ENCODE measurements at regions not wholly inside any gene's neighbourhood (a gene's known extent, or its start where the extent isn't known, plus 50 kb on each side); places are given as distances from the start of the nearest gene placed in this dataset.

DNA sequence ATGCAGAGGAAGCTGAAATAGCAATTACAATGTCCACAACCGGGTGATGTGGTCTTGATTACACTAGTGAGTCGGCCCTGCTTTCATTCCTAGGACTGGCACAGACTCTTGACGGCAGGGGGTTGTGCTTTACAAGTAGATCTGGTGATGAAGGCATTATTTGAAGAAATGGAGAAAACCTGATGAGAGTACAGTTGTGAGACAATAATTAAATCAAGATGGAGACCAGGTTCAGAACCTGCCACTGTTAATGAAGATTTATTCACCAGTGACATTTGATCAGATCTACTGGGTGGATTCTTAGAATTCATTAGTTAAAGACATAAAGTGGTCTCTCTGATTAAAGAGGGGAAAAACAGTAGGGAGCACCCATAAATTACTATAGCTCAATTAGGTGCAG, 747.2 kb downstream of the STPG2 start:
- TF ChIP-seq, protein P1, sequence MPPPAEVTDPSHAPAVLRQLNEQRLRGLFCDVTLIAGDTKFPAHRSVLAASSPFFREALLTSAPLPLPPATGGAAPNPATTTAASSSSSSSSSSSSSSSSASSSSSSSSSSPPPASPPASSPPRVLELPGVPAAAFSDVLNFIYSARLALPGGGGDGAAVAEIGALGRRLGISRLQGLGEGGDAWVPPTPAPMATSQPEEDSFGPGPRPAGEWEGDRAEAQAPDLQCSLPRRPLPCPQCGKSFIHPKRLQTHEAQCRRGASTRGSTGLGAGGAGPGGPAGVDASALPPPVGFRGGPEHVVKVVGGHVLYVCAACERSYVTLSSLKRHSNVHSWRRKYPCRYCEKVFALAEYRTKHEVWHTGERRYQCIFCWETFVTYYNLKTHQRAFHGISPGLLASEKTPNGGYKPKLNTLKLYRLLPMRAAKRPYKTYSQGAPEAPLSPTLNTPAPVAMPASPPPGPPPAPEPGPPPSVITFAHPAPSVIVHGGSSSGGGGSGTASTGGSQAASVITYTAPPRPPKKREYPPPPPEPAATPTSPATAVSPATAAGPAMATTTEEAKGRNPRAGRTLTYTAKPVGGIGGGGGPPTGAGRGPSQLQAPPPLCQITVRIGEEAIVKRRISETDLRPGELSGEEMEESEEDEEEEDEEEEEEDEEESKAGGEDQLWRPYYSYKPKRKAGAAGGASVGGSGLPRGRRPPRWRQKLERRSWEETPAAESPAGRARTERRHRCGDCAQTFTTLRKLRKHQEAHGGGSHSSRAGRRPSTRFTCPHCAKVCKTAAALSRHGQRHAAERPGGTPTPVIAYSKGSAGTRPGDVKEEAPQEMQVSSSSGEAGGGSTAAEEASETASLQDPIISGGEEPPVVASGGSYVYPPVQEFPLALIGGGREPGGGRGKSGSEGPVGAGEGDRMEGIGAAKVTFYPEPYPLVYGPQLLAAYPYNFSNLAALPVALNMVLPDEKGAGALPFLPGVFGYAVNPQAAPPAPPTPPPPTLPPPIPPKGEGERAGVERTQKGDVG (CRISPR knock-in tag; IDR thresholded peaks at IDR 0.05): no peak
- TF ChIP-seq POLR2A (IDR thresholded peaks at IDR 0.05; ENCODE audit: low read depth, low read length): no peak
- TF ChIP-seq, protein P2, sequence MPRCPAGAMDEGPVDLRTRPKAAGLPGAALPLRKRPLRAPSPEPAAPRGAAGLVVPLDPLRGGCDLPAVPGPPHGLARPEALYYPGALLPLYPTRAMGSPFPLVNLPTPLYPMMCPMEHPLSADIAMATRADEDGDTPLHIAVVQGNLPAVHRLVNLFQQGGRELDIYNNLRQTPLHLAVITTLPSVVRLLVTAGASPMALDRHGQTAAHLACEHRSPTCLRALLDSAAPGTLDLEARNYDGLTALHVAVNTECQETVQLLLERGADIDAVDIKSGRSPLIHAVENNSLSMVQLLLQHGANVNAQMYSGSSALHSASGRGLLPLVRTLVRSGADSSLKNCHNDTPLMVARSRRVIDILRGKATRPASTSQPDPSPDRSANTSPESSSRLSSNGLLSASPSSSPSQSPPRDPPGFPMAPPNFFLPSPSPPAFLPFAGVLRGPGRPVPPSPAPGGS (IDR thresholded peaks at IDR 0.05; ENCODE audit: borderline replicate concordance, insufficient read depth, low read depth, low read length, poor library complexity, severe bottlenecking): no peak
- no peak for TF ChIP-seq CREB1 (IDR thresholded peaks at IDR 0.05; ENCODE audit: low read depth)
- TF ChIP-seq, protein P3, sequence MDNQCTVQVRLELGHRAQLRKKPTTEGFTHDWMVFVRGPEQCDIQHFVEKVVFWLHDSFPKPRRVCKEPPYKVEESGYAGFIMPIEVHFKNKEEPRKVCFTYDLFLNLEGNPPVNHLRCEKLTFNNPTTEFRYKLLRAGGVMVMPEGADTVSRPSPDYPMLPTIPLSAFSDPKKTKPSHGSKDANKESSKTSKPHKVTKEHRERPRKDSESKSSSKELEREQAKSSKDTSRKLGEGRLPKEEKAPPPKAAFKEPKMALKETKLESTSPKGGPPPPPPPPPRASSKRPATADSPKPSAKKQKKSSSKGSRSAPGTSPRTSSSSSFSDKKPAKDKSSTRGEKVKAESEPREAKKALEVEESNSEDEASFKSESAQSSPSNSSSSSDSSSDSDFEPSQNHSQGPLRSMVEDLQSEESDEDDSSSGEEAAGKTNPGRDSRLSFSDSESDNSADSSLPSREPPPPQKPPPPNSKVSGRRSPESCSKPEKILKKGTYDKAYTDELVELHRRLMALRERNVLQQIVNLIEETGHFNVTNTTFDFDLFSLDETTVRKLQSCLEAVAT (IDR thresholded peaks at IDR 0.05): no peak
- TF ChIP-seq SIN3A (IDR thresholded peaks at IDR 0.05; ENCODE audit: low read depth, low read length): no peak

Measured in GM12878 (cell line).